ENCODE measurements at regions not wholly inside any gene's neighbourhood (a gene's known extent, or its start where the extent isn't known, plus 50 kb on each side); places are given as distances from the start of the nearest gene placed in this dataset.

- Histone ChIP-seq H3K27ac (no peak overlapping the region), H3K9me3 (peaks cover 0 to 14% (median 0%) of the 10 kb centered on the region in 3 donors), H3K4me1 (no peaks in the 10 kb centered on the region), H3K4me3 (no peak overlapping the region), H3K36me3 (replicated peaks in 1 of 2; ENCODE audit: insufficient read depth in 1 of 2, low read depth in 2 of 2) (no peaks in the 10 kb centered on the region), H3K27me3 (no peaks in the 10 kb centered on the region)
- TF ChIP-seq CTCF (IDR thresholded peaks at IDR 0.05) = no peak
- intact Hi-C loops (cut with DNase I) = no loop called here
- WGBS, 2 donors = 74 to 75% methylated on average over 7 of the region's 7 CpGs
- ATAC-seq (no peak), DNase-seq (no peak)
These were observed 166.8 kb upstream of the TBX3 start for GRCh38 chr12:114850661-114851275.

- Histone ChIP-seq H3K4me1 (no peaks in the 10 kb centered on the region), H3K27ac (no peak overlapping the region), H3K27me3 (no peaks in the 10 kb centered on the region), H3K36me3 (replicated peaks in 1 of 2; ENCODE audit: insufficient read depth in 1 of 2, low read depth in 2 of 2) (no peaks in the 10 kb centered on the region), H3K9me3 (no peaks in the 10 kb centered on the region), H3K4me3 (no peak overlapping the region)
- TF ChIP-seq POLR2A (IDR thresholded peaks at IDR 0.05) (no peak), CTCF (IDR thresholded peaks at IDR 0.05) (no peak)
- DNase-seq (peak in 1 of 4 donors; percentile 3), ATAC-seq (no peak)
- 69 to 70% methylated on average over 2 of the region's 2 CpGs for WGBS, 2 donors
- intact Hi-C loops (cut with DNase I) = no loop called here
These were observed 164.7 kb upstream of the TBX3 start for GRCh38 chr12:114848666-114849065.

GRCh38 chr12:114847441-114848035 lies 163.6 kb upstream of the TBX3 start:
- intact Hi-C loops (cut with DNase I) = no loop called here
- H3K36me3 ChIP-seq (replicated peaks in 1 of 2; ENCODE audit: insufficient read depth in 1 of 2, low read depth in 2 of 2) = no peaks in the 10 kb centered on the region
- WGBS, 2 donors = 73 to 75% methylated on average over 11 of the region's 11 CpGs
- no peak overlapping the region for H3K4me3 ChIP-seq
- H3K27me3 ChIP-seq = no peaks in the 10 kb centered on the region
- no peaks in the 10 kb centered on the region for H3K4me1 ChIP-seq
- ATAC-seq (no peak), DNase-seq (no peak)
- no peak for TF ChIP-seq CTCF (IDR thresholded peaks at IDR 0.05)
- no peak for TF ChIP-seq POLR2A (IDR thresholded peaks at IDR 0.05)
- no peaks in the 10 kb centered on the region for H3K9me3 ChIP-seq
- H3K27ac ChIP-seq = no peak overlapping the region

- no peak overlapping the region for H3K27ac ChIP-seq
- TF ChIP-seq POLR2A (IDR thresholded peaks at IDR 0.05) (no peak), CTCF (IDR thresholded peaks at IDR 0.05) (no peak)
- DNase-seq = no peak
- WGBS, 2 donors = 46 to 47% methylated on average over 8 of the region's 8 CpGs
- H3K4me3 ChIP-seq = no peak overlapping the region
- no peaks in the 10 kb centered on the region for H3K27me3 ChIP-seq
- ATAC-seq = no peak
- H3K4me1 ChIP-seq = no peaks in the 10 kb centered on the region
- H3K36me3 ChIP-seq (replicated peaks in 1 of 2; ENCODE audit: insufficient read depth in 1 of 2, low read depth in 2 of 2) = no peaks in the 10 kb centered on the region
- H3K9me3 ChIP-seq = no peaks in the 10 kb centered on the region
- intact Hi-C loops (cut with DNase I) = no loop called here
These were observed 162.8 kb upstream of the TBX3 start for GRCh38 chr12:114846771-114847170.
